ENCODE measurements at regions not wholly inside any gene's neighbourhood (a gene's known extent, or its start where the extent isn't known, plus 50 kb on each side); places are given as distances from the start of the nearest gene placed in this dataset.

GRCh38 chr9:19577411-19577810 lies 168.6 kb downstream of the ACER2 start:
- TF ChIP-seq, protein P1, sequence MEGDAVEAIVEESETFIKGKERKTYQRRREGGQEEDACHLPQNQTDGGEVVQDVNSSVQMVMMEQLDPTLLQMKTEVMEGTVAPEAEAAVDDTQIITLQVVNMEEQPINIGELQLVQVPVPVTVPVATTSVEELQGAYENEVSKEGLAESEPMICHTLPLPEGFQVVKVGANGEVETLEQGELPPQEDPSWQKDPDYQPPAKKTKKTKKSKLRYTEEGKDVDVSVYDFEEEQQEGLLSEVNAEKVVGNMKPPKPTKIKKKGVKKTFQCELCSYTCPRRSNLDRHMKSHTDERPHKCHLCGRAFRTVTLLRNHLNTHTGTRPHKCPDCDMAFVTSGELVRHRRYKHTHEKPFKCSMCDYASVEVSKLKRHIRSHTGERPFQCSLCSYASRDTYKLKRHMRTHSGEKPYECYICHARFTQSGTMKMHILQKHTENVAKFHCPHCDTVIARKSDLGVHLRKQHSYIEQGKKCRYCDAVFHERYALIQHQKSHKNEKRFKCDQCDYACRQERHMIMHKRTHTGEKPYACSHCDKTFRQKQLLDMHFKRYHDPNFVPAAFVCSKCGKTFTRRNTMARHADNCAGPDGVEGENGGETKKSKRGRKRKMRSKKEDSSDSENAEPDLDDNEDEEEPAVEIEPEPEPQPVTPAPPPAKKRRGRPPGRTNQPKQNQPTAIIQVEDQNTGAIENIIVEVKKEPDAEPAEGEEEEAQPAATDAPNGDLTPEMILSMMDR (IDR thresholded peaks at IDR 0.05; ENCODE audit: low read length) = no peak
- no peak for TF ChIP-seq EZH2 (IDR thresholded peaks at IDR 0.05; ENCODE audit: borderline replicate concordance, low read length)

DNA sequence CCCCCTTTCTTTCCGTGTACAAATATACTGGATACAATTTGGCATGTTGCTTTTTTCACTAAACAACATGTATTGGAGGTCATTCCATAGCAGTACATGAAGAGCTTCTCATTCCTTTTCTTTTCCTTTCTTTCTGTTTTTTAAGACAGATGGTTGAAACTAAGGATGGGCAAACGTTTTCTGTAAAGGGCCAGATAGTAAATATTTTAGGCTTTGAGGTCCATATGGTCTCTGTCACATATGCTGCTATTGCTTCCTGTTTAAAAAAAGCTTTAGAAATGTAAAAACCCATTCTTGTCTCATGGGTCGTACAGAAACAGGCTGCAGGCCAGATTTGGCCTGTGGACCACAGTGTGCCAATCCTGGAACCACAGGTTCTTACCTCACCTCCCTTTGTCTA lies 160.1 kb downstream of the ACER2 start:
- H3K9me3 ChIP-seq (ENCODE audit: low read length) = no peaks in the 10 kb centered on the region
- H3K27ac ChIP-seq (ENCODE audit: low read depth, low read length, poor library complexity, severe bottlenecking) = no peak overlapping the region
- no peaks in the 10 kb centered on the region for H3K36me3 ChIP-seq (ENCODE audit: insufficient read depth, low read length)
- no peak for TF ChIP-seq EZH2 (IDR thresholded peaks at IDR 0.05; ENCODE audit: borderline replicate concordance, low read length)
- TF ChIP-seq, protein P1 (IDR thresholded peaks at IDR 0.05; ENCODE audit: low read length) = no peak
- no peak overlapping the region for H3K4me3 ChIP-seq (ENCODE audit: low read depth, low read length, poor library complexity, severe bottlenecking)
- H3F3A ChIP-seq (ENCODE audit: insufficient read depth, low read length) = no peaks in the 10 kb centered on the region
- no peak overlapping the region for H2AFZ ChIP-seq (ENCODE audit: low read length)
- H3K9me2 ChIP-seq (ENCODE audit: low read depth, low read length) = no peaks in the 10 kb centered on the region
- no peaks in the 10 kb centered on the region for H3K27me3 ChIP-seq (ENCODE audit: insufficient read depth, low read length)
- H4K20me1 ChIP-seq (ENCODE audit: insufficient read depth, low read length) = no peaks in the 10 kb centered on the region
- no peaks in the 10 kb centered on the region for H3K4me1 ChIP-seq (ENCODE audit: insufficient read depth, low read length, severe bottlenecking)
- no peak overlapping the region for H3K4me2 ChIP-seq (ENCODE audit: low read length)
- H3K9ac ChIP-seq (ENCODE audit: low read length) = no peak overlapping the region
- no peaks in the 10 kb centered on the region for H3K79me2 ChIP-seq (ENCODE audit: insufficient read depth, low read length)

More at GRCh38 chr9:19577411-19577810, 168.6 kb downstream of the ACER2 start:
- no peaks in the 10 kb centered on the region for H3F3A ChIP-seq (ENCODE audit: insufficient read depth, low read length)
- H3K27ac ChIP-seq (ENCODE audit: low read depth, low read length, poor library complexity, severe bottlenecking) = no peak overlapping the region
- no peak overlapping the region for H3K4me2 ChIP-seq (ENCODE audit: low read length)
- H3K9me2 ChIP-seq (ENCODE audit: low read depth, low read length) = no peaks in the 10 kb centered on the region
- H3K9me3 ChIP-seq (ENCODE audit: low read length) = no peaks in the 10 kb centered on the region
- no peaks in the 10 kb centered on the region for H3K4me1 ChIP-seq (ENCODE audit: insufficient read depth, low read length, severe bottlenecking)
- no peaks in the 10 kb centered on the region for H3K79me2 ChIP-seq (ENCODE audit: insufficient read depth, low read length)
- no peak overlapping the region for H3K4me3 ChIP-seq (ENCODE audit: low read depth, low read length, poor library complexity, severe bottlenecking)
- no peaks in the 10 kb centered on the region for H3K36me3 ChIP-seq (ENCODE audit: insufficient read depth, low read length)
- H3K9ac ChIP-seq (ENCODE audit: low read length) = no peak overlapping the region
- no peaks in the 10 kb centered on the region for H3K27me3 ChIP-seq (ENCODE audit: insufficient read depth, low read length)
- H2AFZ ChIP-seq (ENCODE audit: low read length) = no peak overlapping the region
- H4K20me1 ChIP-seq (ENCODE audit: insufficient read depth, low read length) = no peaks in the 10 kb centered on the region

GRCh38 chr9:19564396-19565061 lies 155.7 kb downstream of the ACER2 start:
- Histone ChIP-seq H3K9me3 (ENCODE audit: low read length) (no peaks in the 10 kb centered on the region), H3K4me3 (ENCODE audit: low read depth, low read length, poor library complexity, severe bottlenecking) (no peak overlapping the region), H3K27ac (ENCODE audit: low read depth, low read length, poor library complexity, severe bottlenecking) (no peak overlapping the region), H3K9ac (ENCODE audit: low read length) (no peak overlapping the region), H2AFZ (ENCODE audit: low read length) (no peak overlapping the region), H3K27me3 (ENCODE audit: insufficient read depth, low read length) (no peaks in the 10 kb centered on the region), H3K79me2 (ENCODE audit: insufficient read depth, low read length) (no peaks in the 10 kb centered on the region), H3K4me2 (ENCODE audit: low read length) (no peak overlapping the region), H4K20me1 (ENCODE audit: insufficient read depth, low read length) (no peaks in the 10 kb centered on the region), H3K9me2 (ENCODE audit: low read depth, low read length) (no peaks in the 10 kb centered on the region), H3K4me1 (ENCODE audit: insufficient read depth, low read length, severe bottlenecking) (no peaks in the 10 kb centered on the region), H3K36me3 (ENCODE audit: insufficient read depth, low read length) (no peaks in the 10 kb centered on the region), H3F3A (ENCODE audit: insufficient read depth, low read length) (no peaks in the 10 kb centered on the region)
- no peak for TF ChIP-seq EZH2 (IDR thresholded peaks at IDR 0.05; ENCODE audit: borderline replicate concordance, low read length)
- TF ChIP-seq, protein P1 (IDR thresholded peaks at IDR 0.05; ENCODE audit: low read length) = no peak
